GM19351 (cell line): ENCODE measurements at regions not wholly inside any gene's neighbourhood (a gene's known extent, or its start where the extent isn't known, plus 50 kb on each side); places are given as distances from the start of the nearest gene placed in this dataset.

Source experiments
- ATAC-seq: cut with Tn5 transposase; IDR thresholded peaks from one replicate; pipeline ENCODE4 v1.9.1; 2021; ENCODE audit warnings: mild to moderate bottlenecking, moderate library complexity; ENCODE audit not compliant: unreplicated experiment

GRCh38 chr2:58686776-58687175 lies 445.7 kb upstream of the FANCL start:
- ATAC-seq, result peak; percentile 60

DNA sequence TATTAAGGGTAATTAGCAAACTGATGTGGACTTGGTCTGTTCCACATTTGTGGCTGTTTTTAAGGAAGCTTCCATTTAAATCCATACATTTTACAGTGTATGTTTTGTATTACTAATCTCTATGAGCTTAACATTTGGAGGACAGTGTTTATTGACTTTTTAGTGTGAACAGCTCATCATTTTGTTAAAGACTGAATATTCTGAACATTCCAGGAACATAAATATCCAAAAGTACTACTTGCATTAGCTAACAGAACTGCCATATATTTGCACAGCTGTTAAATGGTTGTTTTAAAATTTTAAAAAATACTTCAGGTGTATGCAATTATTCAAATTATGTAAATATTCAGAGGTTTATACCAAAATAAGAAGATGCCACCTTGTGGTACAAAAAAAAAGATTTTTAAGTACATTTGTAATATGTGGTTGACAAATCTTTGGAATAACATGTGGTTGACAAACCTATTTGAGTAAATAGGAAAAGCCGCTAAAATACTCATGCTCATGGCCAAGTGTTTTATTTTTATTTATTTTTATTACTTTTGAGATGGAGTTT lies 439.7 kb upstream of the FANCL start:
- ATAC-seq, result no peak

- ATAC-seq, result no peak
Observed at GRCh38 chr2:58677748-58678147, 436.6 kb upstream of the FANCL start.

- no peak for ATAC-seq
Observed at GRCh38 chr2:58671675-58672074, 430.6 kb upstream of the FANCL start.

GRCh38 chr2:58669998-58670397 lies 428.9 kb upstream of the FANCL start:
- ATAC-seq, result no peak

DNA sequence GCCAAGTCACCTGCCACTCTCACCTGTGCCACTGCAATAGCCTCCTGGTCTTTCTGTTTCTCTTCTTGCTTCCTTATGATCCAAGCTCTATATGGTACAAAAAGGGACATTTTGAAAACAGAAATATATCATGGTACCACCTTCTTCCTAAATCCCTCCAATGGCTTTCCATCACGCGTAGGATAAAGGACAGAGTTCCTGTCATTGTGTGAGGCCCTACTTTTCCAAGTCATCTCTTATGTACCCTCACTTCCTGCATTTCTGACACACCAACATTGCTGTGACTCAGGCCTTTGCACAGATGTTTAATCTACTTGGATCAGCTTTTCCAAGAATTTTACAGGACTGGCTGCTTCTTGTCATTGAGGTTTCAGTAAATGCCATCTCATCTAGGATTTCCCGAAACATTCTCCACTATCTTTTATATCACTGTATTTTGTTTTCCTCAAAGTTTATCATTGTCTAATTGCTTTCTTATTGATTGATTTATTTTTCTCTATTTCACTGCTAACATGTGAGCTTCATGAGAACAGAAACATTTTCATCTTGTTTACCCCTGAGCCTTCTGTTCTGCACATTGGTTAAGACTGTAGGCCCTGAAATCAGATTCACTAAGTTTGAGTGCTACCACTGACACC lies 426.1 kb upstream of the FANCL start:
- ATAC-seq, result no peak

- ATAC-seq, result no peak
Observed at GRCh38 chr2:58666323-58666970, 425.3 kb upstream of the FANCL start.

DNA sequence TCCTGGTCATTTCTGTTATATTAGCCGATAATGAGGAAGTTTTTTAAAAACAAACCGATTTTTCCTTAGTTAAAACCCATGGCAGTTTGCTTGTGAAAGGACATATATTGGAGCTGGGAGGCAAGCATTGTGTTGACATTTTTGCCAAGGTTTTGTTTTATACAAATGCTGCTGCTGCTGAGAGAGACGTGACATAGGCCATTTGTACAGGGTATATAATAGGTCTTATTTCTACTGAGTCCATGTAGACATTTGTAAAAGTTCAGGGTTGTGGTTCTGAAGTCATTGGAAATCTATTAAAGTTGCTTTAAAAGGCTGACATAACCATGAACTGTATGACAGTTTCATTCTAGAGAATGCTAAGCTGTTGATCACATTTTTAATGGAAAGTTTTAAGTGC lies 424.0 kb upstream of the FANCL start:
- ATAC-seq, result no peak

DNA sequence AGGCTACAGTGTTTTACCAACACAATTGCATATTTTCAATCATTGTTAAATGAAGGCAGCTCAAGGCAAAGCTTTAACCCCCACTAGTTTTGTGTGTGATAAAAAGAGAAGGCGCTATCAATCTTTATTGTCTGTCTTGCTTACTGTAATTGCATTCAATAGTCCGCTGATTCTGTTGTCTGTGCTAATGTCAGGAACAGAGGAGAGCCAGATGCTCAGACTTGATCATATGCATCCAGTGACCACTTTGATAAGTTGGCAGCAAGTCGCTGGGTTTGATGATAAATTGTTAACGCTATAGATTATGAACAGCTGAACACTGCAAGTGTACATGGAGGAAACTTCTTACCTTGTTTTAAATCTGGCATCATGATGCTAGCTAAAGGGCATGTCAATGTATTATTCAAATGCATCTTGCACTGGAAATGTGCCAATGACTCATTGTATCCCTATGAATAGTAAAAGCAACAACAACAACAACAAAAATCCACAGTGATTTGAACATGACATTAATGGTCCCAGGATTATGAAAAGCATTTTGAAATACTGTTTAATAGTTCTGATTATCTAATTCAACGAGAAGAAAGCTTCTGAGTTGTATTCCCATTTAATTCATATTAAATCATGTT lies 423.5 kb upstream of the FANCL start:
- ATAC-seq, result no peak

GRCh38 chr2:58660046-58660445 lies 418.9 kb upstream of the FANCL start:
- no peak for ATAC-seq

GRCh38 chr2:58655152-58655551 lies 414.0 kb upstream of the FANCL start:
- ATAC-seq, result no peak

GRCh38 chr2:58651930-58652329 lies 410.8 kb upstream of the FANCL start:
- no peak for ATAC-seq

GRCh38 chr2:58650781-58651180 lies 409.7 kb upstream of the FANCL start:
- no peak for ATAC-seq

- ATAC-seq, result no peak
Observed at GRCh38 chr2:58649756-58650155, 408.6 kb upstream of the FANCL start.

- no peak for ATAC-seq
Observed at GRCh38 chr2:58645017-58645416, 403.9 kb upstream of the FANCL start.

DNA sequence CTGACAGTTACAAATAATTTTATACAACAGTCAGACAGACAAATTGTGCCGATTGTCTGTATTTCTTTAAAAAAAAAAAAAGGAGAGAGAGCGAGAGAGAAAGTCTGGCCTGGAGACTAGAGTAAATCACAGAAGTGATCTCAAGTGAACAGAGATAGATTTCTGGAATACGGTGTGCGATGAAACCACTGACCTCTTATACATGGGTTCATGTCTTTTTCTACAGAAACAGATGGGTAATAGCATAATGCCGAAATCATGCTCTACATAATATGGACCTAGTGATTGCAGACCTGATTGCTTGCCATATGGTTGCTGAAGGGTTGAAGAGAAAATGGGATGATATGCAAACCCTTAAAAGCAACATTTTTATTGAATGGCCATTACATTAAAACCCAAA lies 403.3 kb upstream of the FANCL start:
- no peak for ATAC-seq

GRCh38 chr2:58641001-58641400 lies 399.9 kb upstream of the FANCL start:
- ATAC-seq, result no peak

GRCh38 chr2:58640042-58640441 lies 398.9 kb upstream of the FANCL start:
- no peak for ATAC-seq

DNA sequence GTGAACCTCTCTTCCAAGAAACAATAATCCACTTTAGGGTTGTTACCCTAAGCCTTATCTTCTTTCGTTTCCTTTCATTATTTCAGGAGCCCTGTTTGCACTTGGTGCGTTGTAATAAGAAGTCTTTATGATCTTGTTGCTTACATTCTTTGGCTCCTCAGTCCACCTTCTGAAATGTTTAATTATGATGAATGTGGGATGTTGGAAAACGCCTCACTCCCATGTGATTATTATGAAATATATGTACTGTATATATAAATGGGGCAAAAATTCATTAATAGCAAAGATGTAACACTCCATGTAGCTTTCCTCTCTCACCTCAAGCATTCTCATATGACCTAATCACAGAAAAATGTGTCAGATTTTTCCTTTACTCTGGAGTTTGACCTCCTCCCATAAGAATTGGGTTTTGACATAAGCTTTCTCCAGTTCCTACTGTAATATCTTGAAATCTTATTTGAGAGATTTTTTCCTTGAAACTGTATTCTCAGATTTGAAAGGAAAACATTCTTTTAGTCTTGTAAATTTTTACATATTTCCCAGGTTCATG lies 397.2 kb upstream of the FANCL start:
- ATAC-seq, result no peak

GRCh38 chr2:58636872-58637271 lies 395.7 kb upstream of the FANCL start:
- ATAC-seq, result no peak

DNA sequence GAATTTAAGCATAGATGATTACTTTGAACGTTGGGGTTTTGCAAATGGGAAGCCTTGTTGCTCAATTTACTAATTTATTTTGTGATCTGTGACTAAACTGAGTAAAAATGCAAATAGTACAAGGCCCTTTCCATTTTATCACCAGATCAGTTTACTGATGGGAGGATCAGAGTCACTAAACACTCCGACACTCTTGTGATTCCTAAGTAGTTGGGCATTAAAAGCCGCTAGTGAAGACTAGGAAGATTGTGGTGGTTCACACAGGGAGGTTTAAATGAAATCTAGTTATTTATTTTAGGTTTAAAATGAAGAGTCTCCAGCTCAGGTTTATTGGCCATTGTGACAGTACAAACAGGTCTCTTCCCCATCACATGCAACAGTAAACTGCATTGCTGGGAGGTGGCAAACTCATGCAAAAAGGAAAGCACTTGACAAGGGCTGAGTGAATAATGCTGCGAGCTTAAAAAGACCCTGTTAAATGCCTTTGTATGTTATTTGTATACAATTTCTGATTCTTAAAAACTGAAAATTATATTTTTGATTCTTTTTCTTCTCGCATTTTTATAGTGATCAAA lies 394.8 kb upstream of the FANCL start:
- ATAC-seq, result no peak
